SK-N-SH (cell line): ENCODE measurements at regions not wholly inside any gene's neighbourhood (a gene's known extent, or its start where the extent isn't known, plus 50 kb on each side); places are given as distances from the start of the nearest gene placed in this dataset.

ENCODE experiments used
- CTCF ChIA-PET: fragments of 300-600, 350-600 bp; formaldehyde crosslinking; extraction: SDS; loops from one replicate; lab custom pipeline; 2021; lab: Yijun Ruan, JAX
- POLR2A ChIA-PET: fragments of 350-600 bp; sonication (Branson Sonifier 250); formaldehyde crosslinking; extraction: SDS; loops from one replicate; lab custom pipeline; 2020; ENCODE audit warnings: antibody characterized with exemption, inconsistent platforms; lab: Yijun Ruan, JAX
- DNase-seq: peaks from one replicate; pipeline ENCODE4 v3.0.0; 2012
- H2AFZ ChIP-seq: fragments of 200-600 bp; sonication (generic); 2 replicates; pipeline ENCODE4 v1.8.1; 2016; ENCODE audit warnings: antibody characterized with exemption, mild to moderate bottlenecking, low read depth
- H3F3A ChIP-seq: fragments of 200-600 bp; sonication (generic); replicated peaks from 2 replicates; pipeline ENCODE3; 2016; ENCODE audit warnings: antibody characterized with exemption, mild to moderate bottlenecking; ENCODE audit not compliant: insufficient read depth
- H3K27ac ChIP-seq, 2 experiments: fragments of 200-500 bp in 1 of 2; fragments of 200-600 bp in 1 of 2; sonication (Bioruptor generic) in 1 of 2; sonication (generic), shearing (Covaris generic) in 1 of 2; 2 replicates each; pipeline versions ENCODE4 v1.5.1 to v1.6.1; 2014 to 2016; ENCODE audit warnings: low read depth in 2 of 2, inconsistent platforms in 1 of 2, low read length in 1 of 2, mild to moderate bottlenecking in 1 of 2, mixed read lengths in 1 of 2
- H3K27me3 ChIP-seq: fragments of 200-600 bp; sonication (generic), shearing (Covaris generic); 2 replicates; pipeline ENCODE4 v1.6.1; 2016; ENCODE audit warnings: mixed run types; ENCODE audit not compliant: insufficient read depth
- H3K36me3 ChIP-seq, 2 experiments: fragments of 200-500 bp in 1 of 2; fragments of 200-600 bp in 1 of 2; sonication (Bioruptor generic) in 1 of 2; sonication (generic) in 1 of 2; replicated peaks in 1 of 2; 2 replicates each; pipeline versions ENCODE3 to v1.5.1; 2014 to 2016; ENCODE audit warnings: low read length in 1 of 2, mild to moderate bottlenecking in 1 of 2; ENCODE audit not compliant: insufficient read depth in 2 of 2, control insufficient read depth in 1 of 2
- H3K4me1 ChIP-seq, 2 experiments: fragments of 200-500 bp in 1 of 2; fragments of 200-600 bp in 1 of 2; sonication (Bioruptor generic) in 1 of 2; sonication (generic), shearing (Covaris generic) in 1 of 2; 2 replicates each; pipeline versions ENCODE4 v1.5.1 to v1.6.1; 2014 to 2016; ENCODE audit warnings: low read depth in 1 of 2, low read length in 1 of 2, mixed run types in 1 of 2; ENCODE audit not compliant: insufficient read depth in 2 of 2, control insufficient read depth in 1 of 2
- H3K4me2 ChIP-seq: fragments of 200-600 bp; sonication (generic), shearing (Covaris generic); 2 replicates; pipeline ENCODE4 v1.6.1; 2017; ENCODE audit warnings: mixed run types
- H3K4me3 ChIP-seq, 2 experiments: fragments of 200-500 bp in 1 of 2; fragments of 200-600 bp in 1 of 2; sonication (Bioruptor generic) in 1 of 2; sonication (generic), shearing (Covaris generic) in 1 of 2; 2 replicates each; pipeline versions ENCODE4 v1.5.1 to v1.8.1; 2014 to 2016; ENCODE audit warnings: low read depth in 2 of 2, inconsistent platforms in 1 of 2, low read length in 1 of 2, mild to moderate bottlenecking in 1 of 2, mixed read lengths in 1 of 2, moderate library complexity in 1 of 2
- H3K79me2 ChIP-seq: fragments of 200-600 bp; sonication (generic); 2 replicates; pipeline ENCODE4 v1.8.1; 2017; ENCODE audit warnings: mild to moderate bottlenecking; ENCODE audit not compliant: insufficient read depth
- H3K9ac ChIP-seq: fragments of 200-600 bp; sonication (generic); 2 replicates; pipeline ENCODE4 v1.6.1; 2017; ENCODE audit warnings: mixed run types
- H3K9me2 ChIP-seq: fragments of 200-600 bp; sonication (generic); 2 replicates; pipeline ENCODE4 v1.6.1; 2017; ENCODE audit warnings: mixed run types
- H3K9me3 ChIP-seq: fragments of 200-600 bp; sonication (generic); 2 replicates; pipeline ENCODE4 v1.6.1; 2017; ENCODE audit warnings: mixed run types, mild to moderate bottlenecking, moderate library complexity
- H4K20me1 ChIP-seq: fragments of 200-600 bp; sonication (generic); 2 replicates; pipeline ENCODE4 v1.6.1; 2017; ENCODE audit warnings: mild to moderate bottlenecking, mixed run types; ENCODE audit not compliant: insufficient read depth
- CHD2 ChIP-seq: fragments of 150-350 bp; IDR thresholded peaks from 2 replicates; pipeline ENCODE4 v1.6.1; 2018; ENCODE audit warnings: low read length; ENCODE audit not compliant: partially characterized antibody
- ELF1 ChIP-seq: IDR thresholded peaks from 2 replicates; pipeline ENCODE4 v1.4.0; 2012
- FOXM1 ChIP-seq: IDR thresholded peaks from 2 replicates; pipeline ENCODE4 v1.4.0; 2012; ENCODE audit warnings: low read depth, mild to moderate bottlenecking
- GABPA ChIP-seq: IDR thresholded peaks from 2 replicates; pipeline ENCODE4 v1.4.0; 2012; ENCODE audit warnings: low read depth, mild to moderate bottlenecking
- GATA2 ChIP-seq: sonication (generic); formaldehyde crosslinking; IDR thresholded peaks from 2 replicates; pipeline ENCODE4 v1.5.0; 2020; ENCODE audit warnings: mild to moderate bottlenecking, missing genetic modification reagents
- MXI1 ChIP-seq: IDR thresholded peaks from 2 replicates; pipeline ENCODE4 v1.6.1; 2012; ENCODE audit warnings: mild to moderate bottlenecking, low read depth, low read length, improper control_type of control experiment
- POLR2AphosphoS5 ChIP-seq: IDR thresholded peaks from 2 replicates; pipeline ENCODE4 v1.6.1; 2012; ENCODE audit warnings: low read depth, low read length
- RAD21 ChIP-seq: IDR thresholded peaks from 2 replicates; pipeline ENCODE4 v1.6.1; 2012; ENCODE audit warnings: mild to moderate bottlenecking, low read length
- RFX5 ChIP-seq: IDR thresholded peaks from 2 replicates; pipeline ENCODE4 v1.6.1; 2012; ENCODE audit warnings: mild to moderate bottlenecking, improper control_type of control experiment, low read length
- SIN3A ChIP-seq: IDR thresholded peaks from 2 replicates; pipeline ENCODE4 v1.6.1; 2012; ENCODE audit warnings: low read depth, mild to moderate bottlenecking, low read length, moderate library complexity, borderline replicate concordance
- SMC3 ChIP-seq: IDR thresholded peaks from 2 replicates; pipeline ENCODE4 v1.6.1; 2012; ENCODE audit warnings: low read depth, low read length, improper control_type of control experiment
- WGBS: methylation state at CpG from one replicate; pipeline ENCODE4 v1.1.6; 2017; ENCODE audit warnings: low lambda C conversion rate; 5-methylcytosine and 5-hydroxymethylcytosine counted together
- TF ChIP-seq, protein P1 (sequence below): IDR thresholded peaks from 2 replicates; pipeline ENCODE4 v1.6.1; 2012; ENCODE audit warnings: mild to moderate bottlenecking, low read depth, low read length, moderate library complexity
- TF ChIP-seq, protein P2 (sequence below): IDR thresholded peaks from 2 replicates; pipeline ENCODE4 v1.4.0; 2012; ENCODE audit warnings: low read depth
- TF ChIP-seq, protein P3 (sequence below): IDR thresholded peaks from 2 replicates; pipeline ENCODE4 v1.4.0; 2012; ENCODE audit warnings: low read depth, borderline replicate concordance
- TF ChIP-seq, protein P4 (sequence below): fragments of 200-600 bp; sonication (generic); IDR thresholded peaks from 2 replicates; pipeline ENCODE4 v1.6.1; 2017; ENCODE audit warnings: antibody characterized with exemption, mild to moderate bottlenecking, moderate library complexity
- TF ChIP-seq, protein P5 (sequence below): fragments of 150-350 bp; IDR thresholded peaks from 2 replicates; pipeline ENCODE4 v1.6.1; 2016; ENCODE audit warnings: mild to moderate bottlenecking, low read depth, low read length
- TF ChIP-seq, protein P6 (sequence below): IDR thresholded peaks from 2 replicates; pipeline ENCODE4; 2012

DNA sequence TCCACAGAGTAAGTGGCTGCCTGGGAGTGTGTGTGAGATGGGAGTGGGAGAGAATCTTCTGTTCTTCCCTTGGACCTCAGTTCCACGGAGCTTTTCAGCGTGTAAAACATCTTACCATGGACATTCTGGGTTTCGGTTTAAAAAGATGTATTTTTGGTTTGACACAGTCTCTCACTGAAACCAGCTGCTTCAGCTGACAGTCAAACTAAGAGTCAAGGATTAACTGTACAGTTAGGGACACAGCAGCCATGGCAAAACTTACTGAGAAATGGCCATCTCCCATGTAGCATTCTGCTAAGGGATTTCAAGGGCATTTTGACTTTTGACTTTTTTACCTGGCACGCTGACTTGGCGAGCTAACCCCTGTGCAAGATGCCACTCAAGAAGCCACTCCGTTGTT, 93.8 kb upstream of the IL12B start:
- Histone ChIP-seq H3K36me3 (no peaks in the 10 kb centered on the region), H2AFZ (no peak overlapping the region), H3F3A (no peaks in the 10 kb centered on the region), H3K27me3 (no peaks in the 10 kb centered on the region; the same call in 1 of the 2 replicates), H3K4me1 (no peaks in the 10 kb centered on the region; a peak in 1 of 4 replicates), H3K9me3 (no peaks in the 10 kb centered on the region), H3K9me2 (no peaks in the 10 kb centered on the region), H3K9ac (no peak overlapping the region), H3K4me3 (no peak overlapping the region), H3K4me2 (no peak overlapping the region), H3K27ac (no peak overlapping the region), H3K79me2 (no peaks in the 10 kb centered on the region), H4K20me1 (no peaks in the 10 kb centered on the region)
- TF ChIP-seq RFX5 (no peak), SIN3A (no peak), POLR2AphosphoS5 (no peak), MXI1 (no peak), GATA2 (CRISPR knock-in tag) (no peak), RAD21 (no peak), SMC3 (no peak)
- TF ChIP-seq, protein P1, sequence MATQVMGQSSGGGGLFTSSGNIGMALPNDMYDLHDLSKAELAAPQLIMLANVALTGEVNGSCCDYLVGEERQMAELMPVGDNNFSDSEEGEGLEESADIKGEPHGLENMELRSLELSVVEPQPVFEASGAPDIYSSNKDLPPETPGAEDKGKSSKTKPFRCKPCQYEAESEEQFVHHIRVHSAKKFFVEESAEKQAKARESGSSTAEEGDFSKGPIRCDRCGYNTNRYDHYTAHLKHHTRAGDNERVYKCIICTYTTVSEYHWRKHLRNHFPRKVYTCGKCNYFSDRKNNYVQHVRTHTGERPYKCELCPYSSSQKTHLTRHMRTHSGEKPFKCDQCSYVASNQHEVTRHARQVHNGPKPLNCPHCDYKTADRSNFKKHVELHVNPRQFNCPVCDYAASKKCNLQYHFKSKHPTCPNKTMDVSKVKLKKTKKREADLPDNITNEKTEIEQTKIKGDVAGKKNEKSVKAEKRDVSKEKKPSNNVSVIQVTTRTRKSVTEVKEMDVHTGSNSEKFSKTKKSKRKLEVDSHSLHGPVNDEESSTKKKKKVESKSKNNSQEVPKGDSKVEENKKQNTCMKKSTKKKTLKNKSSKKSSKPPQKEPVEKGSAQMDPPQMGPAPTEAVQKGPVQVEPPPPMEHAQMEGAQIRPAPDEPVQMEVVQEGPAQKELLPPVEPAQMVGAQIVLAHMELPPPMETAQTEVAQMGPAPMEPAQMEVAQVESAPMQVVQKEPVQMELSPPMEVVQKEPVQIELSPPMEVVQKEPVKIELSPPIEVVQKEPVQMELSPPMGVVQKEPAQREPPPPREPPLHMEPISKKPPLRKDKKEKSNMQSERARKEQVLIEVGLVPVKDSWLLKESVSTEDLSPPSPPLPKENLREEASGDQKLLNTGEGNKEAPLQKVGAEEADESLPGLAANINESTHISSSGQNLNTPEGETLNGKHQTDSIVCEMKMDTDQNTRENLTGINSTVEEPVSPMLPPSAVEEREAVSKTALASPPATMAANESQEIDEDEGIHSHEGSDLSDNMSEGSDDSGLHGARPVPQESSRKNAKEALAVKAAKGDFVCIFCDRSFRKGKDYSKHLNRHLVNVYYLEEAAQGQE = no peak
- TF ChIP-seq, protein P2, sequence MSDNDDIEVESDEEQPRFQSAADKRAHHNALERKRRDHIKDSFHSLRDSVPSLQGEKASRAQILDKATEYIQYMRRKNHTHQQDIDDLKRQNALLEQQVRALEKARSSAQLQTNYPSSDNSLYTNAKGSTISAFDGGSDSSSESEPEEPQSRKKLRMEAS = no peak
- TF ChIP-seq, protein P3, sequence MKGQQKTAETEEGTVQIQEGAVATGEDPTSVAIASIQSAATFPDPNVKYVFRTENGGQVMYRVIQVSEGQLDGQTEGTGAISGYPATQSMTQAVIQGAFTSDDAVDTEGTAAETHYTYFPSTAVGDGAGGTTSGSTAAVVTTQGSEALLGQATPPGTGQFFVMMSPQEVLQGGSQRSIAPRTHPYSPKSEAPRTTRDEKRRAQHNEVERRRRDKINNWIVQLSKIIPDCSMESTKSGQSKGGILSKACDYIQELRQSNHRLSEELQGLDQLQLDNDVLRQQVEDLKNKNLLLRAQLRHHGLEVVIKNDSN = no peak
- 75% methylated on average over 6 of the region's 6 CpGs for WGBS
- CTCF ChIA-PET = interaction anchor here (0.5 to 0.8 kb wide), 2 partner anchors 138 to 209 kb away, joined by 3 read pairs; no protein-coding TSS in a partner anchor
- DNase-seq = no peak
- POLR2A ChIA-PET = no interaction called here

DNA sequence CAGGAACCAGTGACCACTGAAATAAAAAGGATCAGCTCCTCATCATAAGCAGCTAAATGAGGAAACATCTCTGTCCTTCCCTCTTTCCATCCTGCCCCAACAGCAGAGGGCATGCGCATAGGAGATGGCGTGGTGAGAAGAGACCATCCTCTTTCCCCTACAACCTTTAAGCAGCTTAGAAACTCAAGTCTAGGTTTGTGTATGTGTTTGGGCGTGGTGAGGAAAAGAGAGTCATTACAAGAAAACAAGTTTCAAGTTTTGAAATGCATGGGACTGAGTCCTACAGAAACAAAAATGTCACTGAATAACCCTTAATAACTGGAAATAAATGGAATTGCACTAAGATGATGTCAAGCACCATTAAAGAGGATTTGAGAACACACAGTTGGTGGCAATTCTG, 96.4 kb upstream of the IL12B start:
- no peak overlapping the region for H3K9ac ChIP-seq
- H3F3A ChIP-seq = no peaks in the 10 kb centered on the region
- no peaks in the 10 kb centered on the region for H3K36me3 ChIP-seq
- no peaks in the 10 kb centered on the region for H3K4me1 ChIP-seq
- no peak for DNase-seq
- POLR2A ChIA-PET = no interaction called here
- H3K9me3 ChIP-seq = no peaks in the 10 kb centered on the region
- no peak overlapping the region for H3K27ac ChIP-seq
- CTCF ChIA-PET = no interaction called here
- no peak overlapping the region for H3K4me3 ChIP-seq
- no peak overlapping the region for H3K4me2 ChIP-seq
- 75% methylated on average over 3 of the region's 3 CpGs for WGBS
- H3K9me2 ChIP-seq = no peaks in the 10 kb centered on the region
- H4K20me1 ChIP-seq = no peaks in the 10 kb centered on the region
- no peaks in the 10 kb centered on the region for H3K79me2 ChIP-seq
- H3K27me3 ChIP-seq = no peaks in the 10 kb centered on the region; the same call in 1 of the 2 replicates
- H2AFZ ChIP-seq = no peak overlapping the region
- TF ChIP-seq RFX5 = no peak
- TF ChIP-seq SIN3A = no peak
- no peak for TF ChIP-seq POLR2AphosphoS5
- TF ChIP-seq SMC3 = no peak
- TF ChIP-seq, protein P4, sequence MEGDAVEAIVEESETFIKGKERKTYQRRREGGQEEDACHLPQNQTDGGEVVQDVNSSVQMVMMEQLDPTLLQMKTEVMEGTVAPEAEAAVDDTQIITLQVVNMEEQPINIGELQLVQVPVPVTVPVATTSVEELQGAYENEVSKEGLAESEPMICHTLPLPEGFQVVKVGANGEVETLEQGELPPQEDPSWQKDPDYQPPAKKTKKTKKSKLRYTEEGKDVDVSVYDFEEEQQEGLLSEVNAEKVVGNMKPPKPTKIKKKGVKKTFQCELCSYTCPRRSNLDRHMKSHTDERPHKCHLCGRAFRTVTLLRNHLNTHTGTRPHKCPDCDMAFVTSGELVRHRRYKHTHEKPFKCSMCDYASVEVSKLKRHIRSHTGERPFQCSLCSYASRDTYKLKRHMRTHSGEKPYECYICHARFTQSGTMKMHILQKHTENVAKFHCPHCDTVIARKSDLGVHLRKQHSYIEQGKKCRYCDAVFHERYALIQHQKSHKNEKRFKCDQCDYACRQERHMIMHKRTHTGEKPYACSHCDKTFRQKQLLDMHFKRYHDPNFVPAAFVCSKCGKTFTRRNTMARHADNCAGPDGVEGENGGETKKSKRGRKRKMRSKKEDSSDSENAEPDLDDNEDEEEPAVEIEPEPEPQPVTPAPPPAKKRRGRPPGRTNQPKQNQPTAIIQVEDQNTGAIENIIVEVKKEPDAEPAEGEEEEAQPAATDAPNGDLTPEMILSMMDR = no peak
- TF ChIP-seq FOXM1 = no peak
- TF ChIP-seq, protein P5, sequence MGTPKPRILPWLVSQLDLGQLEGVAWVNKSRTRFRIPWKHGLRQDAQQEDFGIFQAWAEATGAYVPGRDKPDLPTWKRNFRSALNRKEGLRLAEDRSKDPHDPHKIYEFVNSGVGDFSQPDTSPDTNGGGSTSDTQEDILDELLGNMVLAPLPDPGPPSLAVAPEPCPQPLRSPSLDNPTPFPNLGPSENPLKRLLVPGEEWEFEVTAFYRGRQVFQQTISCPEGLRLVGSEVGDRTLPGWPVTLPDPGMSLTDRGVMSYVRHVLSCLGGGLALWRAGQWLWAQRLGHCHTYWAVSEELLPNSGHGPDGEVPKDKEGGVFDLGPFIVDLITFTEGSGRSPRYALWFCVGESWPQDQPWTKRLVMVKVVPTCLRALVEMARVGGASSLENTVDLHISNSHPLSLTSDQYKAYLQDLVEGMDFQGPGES = no peak
- TF ChIP-seq CHD2 = no peak
- no peak for TF ChIP-seq ELF1
- no peak for TF ChIP-seq GATA2 (CRISPR knock-in tag)
- TF ChIP-seq, protein P2 = no peak
- no peak for TF ChIP-seq GABPA
- TF ChIP-seq, protein P6, sequence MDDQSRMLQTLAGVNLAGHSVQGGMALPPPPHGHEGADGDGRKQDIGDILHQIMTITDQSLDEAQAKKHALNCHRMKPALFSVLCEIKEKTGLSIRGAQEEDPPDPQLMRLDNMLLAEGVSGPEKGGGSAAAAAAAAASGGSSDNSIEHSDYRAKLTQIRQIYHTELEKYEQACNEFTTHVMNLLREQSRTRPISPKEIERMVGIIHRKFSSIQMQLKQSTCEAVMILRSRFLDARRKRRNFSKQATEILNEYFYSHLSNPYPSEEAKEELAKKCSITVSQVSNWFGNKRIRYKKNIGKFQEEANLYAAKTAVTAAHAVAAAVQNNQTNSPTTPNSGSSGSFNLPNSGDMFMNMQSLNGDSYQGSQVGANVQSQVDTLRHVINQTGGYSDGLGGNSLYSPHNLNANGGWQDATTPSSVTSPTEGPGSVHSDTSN = no peak
- TF ChIP-seq, protein P3 = no peak
